ENCODE measurements at regions not wholly inside any gene's neighbourhood (a gene's known extent, or its start where the extent isn't known, plus 50 kb on each side); places are given as distances from the start of the nearest gene placed in this dataset.

GRCh38 chr18:30514059-30514458 is 528.5 kb downstream of the DSC3 start:
- no peak for DNase-seq
- H3K27me3 ChIP-seq (ENCODE audit: control insufficient read depth, insufficient read depth, low read length) = no peaks in the 10 kb centered on the region
- H3K36me3 ChIP-seq (ENCODE audit: control insufficient read depth, insufficient read depth, low read length) = no peaks in the 10 kb centered on the region
- H3K9me3 ChIP-seq (replicated peaks; ENCODE audit: control insufficient read depth, low read depth, low read length) = peaks cover 8% of the 10 kb centered on the region
- no peak overlapping the region for H3K4me3 ChIP-seq (ENCODE audit: low read length)
- 27% methylated on average over 2 of the region's 2 CpGs for WGBS (ENCODE audit: insufficient coverage)
- no peaks in the 10 kb centered on the region for H3K4me1 ChIP-seq (ENCODE audit: control insufficient read depth, insufficient read depth, low read length)
- no peak overlapping the region for H3K27ac ChIP-seq (ENCODE audit: low read length)

DNA sequence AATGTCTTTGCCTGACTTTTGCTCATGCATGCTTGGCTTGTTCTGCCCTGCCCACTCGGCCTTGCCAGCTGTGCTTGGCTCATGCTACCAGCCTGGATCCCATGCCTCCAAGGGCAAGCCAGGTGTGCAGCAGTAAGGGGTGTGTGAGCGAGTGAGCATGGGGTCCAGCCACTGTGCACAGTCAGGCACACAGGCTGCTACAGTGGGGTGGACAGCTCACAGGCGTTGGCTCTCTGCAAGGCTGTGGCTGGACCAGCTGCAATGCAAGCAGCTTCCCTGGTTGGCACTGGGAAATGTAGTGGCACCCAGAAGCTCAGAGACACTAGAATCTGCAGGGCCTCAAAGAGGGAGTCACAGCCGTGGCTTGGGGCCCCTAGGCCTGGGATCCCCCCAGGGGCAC is 529.7 kb downstream of the DSC3 start:
- Histone ChIP-seq H3K27ac (ENCODE audit: low read length) (no peak overlapping the region), H3K36me3 (ENCODE audit: control insufficient read depth, insufficient read depth, low read length) (no peaks in the 10 kb centered on the region), H3K27me3 (ENCODE audit: control insufficient read depth, insufficient read depth, low read length) (no peaks in the 10 kb centered on the region), H3K4me3 (ENCODE audit: low read length) (no peak overlapping the region), H3K4me1 (ENCODE audit: control insufficient read depth, insufficient read depth, low read length) (no peaks in the 10 kb centered on the region), H3K9me3 (replicated peaks; ENCODE audit: control insufficient read depth, low read depth, low read length) (peaks cover 8% of the 10 kb centered on the region)
- 92% methylated on average over 2 of the region's 4 CpGs for WGBS (ENCODE audit: insufficient coverage)
- no peak for DNase-seq

DNA sequence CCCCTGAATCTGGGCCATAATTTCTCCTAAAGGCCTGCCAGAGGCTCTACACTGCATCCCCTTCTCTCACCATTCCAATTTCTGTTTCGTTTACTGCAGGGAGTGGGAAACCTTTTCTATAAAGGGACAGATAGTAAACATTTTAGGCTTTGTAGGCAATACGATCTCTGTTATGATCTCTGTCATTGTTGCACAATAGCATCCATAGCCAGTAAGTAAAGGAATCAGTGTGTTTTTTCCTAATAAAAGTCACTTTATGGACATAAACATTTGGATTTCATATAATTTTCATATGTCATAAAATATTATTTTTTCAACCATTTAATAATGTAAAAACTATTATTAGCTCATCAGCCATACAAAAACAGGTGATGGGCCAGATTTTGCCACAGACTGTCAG is 531.7 kb downstream of the DSC3 start:
- Histone ChIP-seq H3K4me1 (ENCODE audit: control insufficient read depth, insufficient read depth, low read length) (no peaks in the 10 kb centered on the region), H3K36me3 (ENCODE audit: control insufficient read depth, insufficient read depth, low read length) (no peaks in the 10 kb centered on the region), H3K27me3 (ENCODE audit: control insufficient read depth, insufficient read depth, low read length) (no peaks in the 10 kb centered on the region), H3K4me3 (ENCODE audit: low read length) (no peak overlapping the region), H3K9me3 (replicated peaks; ENCODE audit: control insufficient read depth, low read depth, low read length) (peaks cover 8% of the 10 kb centered on the region), H3K27ac (ENCODE audit: low read length) (no peak overlapping the region)
- WGBS (ENCODE audit: insufficient coverage) = no CpG with 5 or more reads among the region's 2 CpGs
- DNase-seq = no peak

- Histone ChIP-seq H3K4me1 (ENCODE audit: control insufficient read depth, insufficient read depth, low read length) (no peaks in the 10 kb centered on the region), H3K4me3 (ENCODE audit: low read length) (no peak overlapping the region), H3K27me3 (ENCODE audit: control insufficient read depth, insufficient read depth, low read length) (no peaks in the 10 kb centered on the region), H3K27ac (ENCODE audit: low read length) (no peak overlapping the region), H3K36me3 (ENCODE audit: control insufficient read depth, insufficient read depth, low read length) (no peaks in the 10 kb centered on the region), H3K9me3 (replicated peaks; ENCODE audit: control insufficient read depth, low read depth, low read length) (no peaks in the 10 kb centered on the region)
- no CpG with 5 or more reads among the region's 3 CpGs for WGBS (ENCODE audit: insufficient coverage)
- DNase-seq = no peak
Measured at GRCh38 chr18:30501594-30501993, 540.9 kb downstream of the DSC3 start.

DNA sequence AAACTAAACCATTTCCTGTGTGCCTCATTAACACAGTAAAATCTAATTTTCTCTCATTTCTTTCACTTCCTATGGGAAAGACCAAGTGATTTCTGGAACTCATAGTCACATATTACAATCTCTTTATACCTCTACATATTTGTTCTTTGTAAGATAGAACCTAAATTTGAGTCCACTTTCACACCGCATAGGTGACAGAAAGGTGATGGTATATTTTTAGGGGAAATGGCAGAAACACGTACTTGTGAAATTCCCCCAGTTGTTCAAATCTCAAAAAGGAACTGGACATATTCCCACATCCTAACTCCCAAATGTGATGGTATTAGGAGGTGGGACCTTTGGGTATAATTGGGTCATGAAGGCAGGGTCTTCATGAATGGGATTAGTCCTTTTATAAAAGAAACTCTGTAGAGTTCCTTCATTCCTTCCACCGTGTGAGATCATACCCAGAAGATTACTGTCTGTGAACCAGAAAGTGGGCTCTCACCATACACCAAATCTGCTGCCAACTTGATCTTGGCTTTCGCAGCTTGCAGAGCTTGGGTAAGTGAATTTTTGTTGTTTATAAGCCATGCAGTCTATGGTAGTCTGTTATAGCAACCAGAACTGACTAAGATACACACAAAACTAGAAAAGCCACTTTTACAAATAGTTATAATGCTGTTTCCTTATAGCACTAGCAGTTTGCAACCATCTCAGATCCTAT is 542.1 kb downstream of the DSC3 start:
- Histone ChIP-seq H3K4me1 (ENCODE audit: control insufficient read depth, insufficient read depth, low read length) (no peaks in the 10 kb centered on the region), H3K4me3 (ENCODE audit: low read length) (no peak overlapping the region), H3K27ac (ENCODE audit: low read length) (no peak overlapping the region), H3K27me3 (ENCODE audit: control insufficient read depth, insufficient read depth, low read length) (no peaks in the 10 kb centered on the region), H3K36me3 (ENCODE audit: control insufficient read depth, insufficient read depth, low read length) (no peaks in the 10 kb centered on the region), H3K9me3 (replicated peaks; ENCODE audit: control insufficient read depth, low read depth, low read length) (no peaks in the 10 kb centered on the region)
- no CpG with 5 or more reads among the region's 4 CpGs for WGBS (ENCODE audit: insufficient coverage)
- DNase-seq = no peak

DNA sequence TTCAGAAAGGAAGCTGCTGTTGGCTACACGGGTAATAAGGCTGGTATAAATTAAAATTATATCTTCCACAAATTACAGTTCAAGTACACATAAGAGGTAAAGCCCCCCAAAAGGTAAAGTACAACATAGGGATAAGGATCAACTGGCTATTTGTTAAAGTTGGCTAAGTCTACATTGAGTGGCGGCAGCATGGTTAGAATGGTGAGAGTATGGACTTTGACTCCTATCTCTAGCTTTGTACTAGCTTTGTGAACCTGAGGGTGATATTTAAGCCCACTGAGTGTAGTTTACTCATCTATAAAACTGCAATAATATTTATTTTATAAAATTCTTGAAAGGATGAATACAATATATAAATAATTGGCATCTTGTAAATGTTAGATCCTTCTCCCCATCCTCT is 542.8 kb downstream of the DSC3 start:
- H3K4me3 ChIP-seq (ENCODE audit: low read length) = no peak overlapping the region
- H3K9me3 ChIP-seq (replicated peaks; ENCODE audit: control insufficient read depth, low read depth, low read length) = no peaks in the 10 kb centered on the region
- no peaks in the 10 kb centered on the region for H3K36me3 ChIP-seq (ENCODE audit: control insufficient read depth, insufficient read depth, low read length)
- DNase-seq = no peak
- no CpG with 5 or more reads among the region's 2 CpGs for WGBS (ENCODE audit: insufficient coverage)
- no peaks in the 10 kb centered on the region for H3K27me3 ChIP-seq (ENCODE audit: control insufficient read depth, insufficient read depth, low read length)
- no peak overlapping the region for H3K27ac ChIP-seq (ENCODE audit: low read length)
- no peaks in the 10 kb centered on the region for H3K4me1 ChIP-seq (ENCODE audit: control insufficient read depth, insufficient read depth, low read length)

- H3K27me3 ChIP-seq (ENCODE audit: control insufficient read depth, insufficient read depth, low read length) = no peaks in the 10 kb centered on the region
- no peak for DNase-seq
- H3K9me3 ChIP-seq (replicated peaks; ENCODE audit: control insufficient read depth, low read depth, low read length) = peaks cover 3% of the 10 kb centered on the region
- no peaks in the 10 kb centered on the region for H3K4me1 ChIP-seq (ENCODE audit: control insufficient read depth, insufficient read depth, low read length)
- 82% methylated on average over 3 of the region's 4 CpGs for whole genome bisulfite sequencing (ENCODE audit: insufficient coverage)
- no peak overlapping the region for H3K27ac ChIP-seq (ENCODE audit: low read length)
- H3K36me3 ChIP-seq (ENCODE audit: control insufficient read depth, insufficient read depth, low read length) = no peaks in the 10 kb centered on the region
- no peak overlapping the region for H3K4me3 ChIP-seq (ENCODE audit: low read length)
Measured at GRCh38 chr18:30492552-30493129, 549.9 kb downstream of the DSC3 start.

GRCh38 chr18:30491815-30492551 is 550.6 kb downstream of the DSC3 start:
- H3K36me3 ChIP-seq (ENCODE audit: control insufficient read depth, insufficient read depth, low read length) = no peaks in the 10 kb centered on the region
- no peak for DNase-seq
- H3K27ac ChIP-seq (ENCODE audit: low read length) = no peak overlapping the region
- peaks cover 3% of the 10 kb centered on the region for H3K9me3 ChIP-seq (replicated peaks; ENCODE audit: control insufficient read depth, low read depth, low read length)
- no peaks in the 10 kb centered on the region for H3K27me3 ChIP-seq (ENCODE audit: control insufficient read depth, insufficient read depth, low read length)
- no peaks in the 10 kb centered on the region for H3K4me1 ChIP-seq (ENCODE audit: control insufficient read depth, insufficient read depth, low read length)
- 100% methylated on average over 1 of the region's 3 CpGs for WGBS (ENCODE audit: insufficient coverage)
- no peak overlapping the region for H3K4me3 ChIP-seq (ENCODE audit: low read length)

DNA sequence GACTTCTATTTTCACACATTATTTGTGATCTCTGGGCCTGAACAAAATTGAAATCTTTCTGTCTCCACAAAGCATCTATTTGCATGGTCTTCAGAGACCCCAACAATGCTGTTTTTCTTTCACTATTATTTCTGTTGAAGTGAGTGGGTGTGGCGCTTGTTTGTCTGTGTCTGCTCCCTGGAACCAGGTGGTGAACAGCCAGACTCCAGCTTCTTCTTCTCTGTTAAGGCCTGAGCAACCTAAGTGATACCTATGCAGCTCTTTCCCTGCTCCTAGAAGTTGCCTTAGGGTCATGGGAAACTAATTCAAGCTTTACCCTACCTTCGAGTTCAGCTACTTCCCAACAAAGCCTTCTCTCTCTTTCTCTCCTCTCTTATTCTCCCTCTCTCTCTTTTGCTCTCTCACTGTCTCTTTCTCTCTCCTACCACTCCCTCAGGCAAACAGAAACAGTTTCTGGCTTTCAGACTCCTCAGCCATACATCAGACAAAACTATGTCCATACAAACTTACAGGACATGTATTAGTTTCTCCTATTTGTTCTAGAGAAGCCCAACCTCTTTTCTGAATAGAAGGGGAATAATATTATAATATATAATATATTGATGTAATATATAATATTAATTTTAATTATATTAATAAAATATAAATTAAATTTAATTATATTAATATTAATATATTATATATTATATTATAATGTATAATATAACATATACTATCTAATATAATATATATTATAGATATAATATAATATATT is 552.5 kb downstream of the DSC3 start:
- H3K9me3 ChIP-seq (replicated peaks; ENCODE audit: control insufficient read depth, low read depth, low read length) = peaks cover 3% of the 10 kb centered on the region
- no peaks in the 10 kb centered on the region for H3K36me3 ChIP-seq (ENCODE audit: control insufficient read depth, insufficient read depth, low read length)
- no peaks in the 10 kb centered on the region for H3K27me3 ChIP-seq (ENCODE audit: control insufficient read depth, insufficient read depth, low read length)
- H3K27ac ChIP-seq (ENCODE audit: low read length) = no peak overlapping the region
- no peaks in the 10 kb centered on the region for H3K4me1 ChIP-seq (ENCODE audit: control insufficient read depth, insufficient read depth, low read length)
- H3K4me3 ChIP-seq (ENCODE audit: low read length) = no peak overlapping the region
- DNase-seq = no peak
- 85% methylated on average over 1 of the region's 2 CpGs for WGBS (ENCODE audit: insufficient coverage)

DNA sequence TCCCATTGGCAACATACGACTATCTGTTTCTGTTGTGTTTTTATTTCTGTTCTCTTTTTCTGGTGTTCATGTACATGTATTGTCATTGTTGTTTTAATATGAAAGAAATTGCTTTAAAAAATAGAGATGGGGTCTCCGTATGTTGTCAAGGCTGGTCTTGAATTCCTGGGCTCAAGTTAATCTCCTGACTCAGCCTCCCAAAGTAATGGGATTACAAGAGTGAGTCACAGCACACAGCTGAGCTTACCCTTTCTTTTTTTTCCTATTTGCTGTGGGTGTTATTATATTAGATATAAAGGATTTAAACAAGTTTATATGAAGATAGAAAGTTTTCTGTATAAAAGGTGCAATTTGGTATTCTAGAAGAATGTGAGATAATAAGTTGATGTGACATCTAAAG is 554.6 kb downstream of the DSC3 start:
- WGBS (ENCODE audit: insufficient coverage) = no CpG with 5 or more reads among the region's 2 CpGs
- DNase-seq = no peak

More for the DNA sequence above, 554.6 kb downstream of the DSC3 start:
- Histone ChIP-seq H3K9me3 (replicated peaks; ENCODE audit: control insufficient read depth, low read depth, low read length) (peaks cover 3% of the 10 kb centered on the region), H3K27ac (ENCODE audit: low read length) (no peak overlapping the region), H3K36me3 (ENCODE audit: control insufficient read depth, insufficient read depth, low read length) (no peaks in the 10 kb centered on the region), H3K4me1 (ENCODE audit: control insufficient read depth, insufficient read depth, low read length) (no peaks in the 10 kb centered on the region), H3K4me3 (ENCODE audit: low read length) (no peak overlapping the region), H3K27me3 (ENCODE audit: control insufficient read depth, insufficient read depth, low read length) (no peaks in the 10 kb centered on the region)

All from muscle of leg (tissue), 3 donors.